Motor neuron (in vitro differentiated cells): ENCODE measurements at regions not wholly inside any gene's neighbourhood (a gene's known extent, or its start where the extent isn't known, plus 50 kb on each side); places are given as distances from the start of the nearest gene placed in this dataset.

Source experiments
- ATAC-seq, 8 experiments: fragments of 200-7000 bp; cut with Tn5 transposase; replicated peaks in 6 of 8; 2 replicates each; pipeline ENCODE4 v1.8.0; 2021; ENCODE audit warnings: mild to moderate bottlenecking in 8 of 8, moderate library complexity in 8 of 8
- H3K27ac ChIP-seq, 2 donors: fragments of 250-450 bp; sonication (Bioruptor Pico); 2 replicates each; pipeline ENCODE4 v1.9.0; 2021; ENCODE audit warnings: antibody characterized with exemption in 2 of 2, mild to moderate bottlenecking in 2 of 2, moderate library complexity in 1 of 2
- H3K4me1 ChIP-seq, 2 donors: fragments of 250-450 bp; sonication (Bioruptor Pico); replicated peaks in 1 of 2; 2 replicates each; pipeline ENCODE4 v1.6.1; 2021; ENCODE audit warnings: antibody characterized with exemption in 2 of 2, mild to moderate bottlenecking in 2 of 2, moderate library complexity in 1 of 2
- H3K4me3 ChIP-seq, 5 donors: fragments of 250-450 bp; sonication (Bioruptor Pico); 2 replicates each; pipeline ENCODE4 v1.9.0; 2021; ENCODE audit warnings: antibody characterized with exemption in 5 of 5, mild to moderate bottlenecking in 5 of 5, moderate library complexity in 4 of 5
- WGBS, 10 experiments: fragments of 450-650 bp; shearing (Covaris generic); methylation state at CpG; one replicate each; pipeline ENCODE4 v1.0.0; 2022; 5-methylcytosine and 5-hydroxymethylcytosine counted together
- in situ Hi-C, 9 experiments: fragments of 400-800 bp; cut with MboI; loops; one replicate each; pipeline ENCODE4 v1.15.0; 2021; ENCODE audit warnings: low sequenced_read_pairs in 9 of 9, low pct_unique_long_range_greater_than_20kb in 2 of 9; ENCODE audit not compliant: unreplicated experiment in 9 of 9

GRCh38 chr6:155936127-155936526 is 480.5 kb upstream of the NOX3 start:
- WGBS, 10 experiments, result 29 to 95% (median 82%) methylated on average over 1 to 5 of the region's 5 CpGs
- in situ Hi-C loops, result loop anchor here in 1 of 9 experiments (25.0 kb wide), 1 partner anchor 599 kb away; no protein-coding TSS in a partner anchor
- peak in 1 of 8 experiments; percentile 54 for ATAC-seq
- peaks cover 4 to 9% of the 10 kb centered on the region in 2 donors for H3K4me1 ChIP-seq
- H3K4me3 ChIP-seq, result no peak overlapping the region
- no peak overlapping the region for H3K27ac ChIP-seq

GRCh38 chr6:155916846-155917624 is 461.4 kb upstream of the NOX3 start:
- Histone ChIP-seq H3K4me1 (no peaks in the 10 kb centered on the region), H3K4me3 (no peak overlapping the region), H3K27ac (no peak overlapping the region)
- in situ Hi-C loops, result no loop called here
- no peak for ATAC-seq
- WGBS, 10 experiments, result 17 to 89% (median 76%) methylated on average over 1 to 2 of the region's 2 CpGs

GRCh38 chr6:155915651-155916050 is 460.0 kb upstream of the NOX3 start:
- H3K4me3 ChIP-seq, result no peak overlapping the region
- H3K4me1 ChIP-seq, result no peaks in the 10 kb centered on the region
- ATAC-seq, result no peak
- no peak overlapping the region for H3K27ac ChIP-seq
- 0 to 71% (median 33%) methylated on average over 1 of the region's 1 CpG; no CpG with 5 or more reads in 1 of the 10 experiments for WGBS, 10 experiments
- in situ Hi-C loops, result no loop called here

- ATAC-seq, result no peak
- in situ Hi-C loops, result no loop called here
- Histone ChIP-seq H3K4me1 (no peaks in the 10 kb centered on the region), H3K4me3 (no peak overlapping the region), H3K27ac (no peak overlapping the region)
- WGBS, 10 experiments, result 60 to 100% (median 91%) methylated on average over 1 to 8 of the region's 8 CpGs
These were observed 458.2 kb upstream of the NOX3 start for GRCh38 chr6:155913816-155914215.

GRCh38 chr6:155909710-155910109 is 454.1 kb upstream of the NOX3 start:
- 20 to 100% (median 69%) methylated on average over 1 to 2 of the region's 2 CpGs; no CpG with 5 or more reads in 1 of the 10 experiments for WGBS, 10 experiments
- H3K4me3 ChIP-seq, result no peak overlapping the region
- ATAC-seq, result no peak
- no peak overlapping the region for H3K27ac ChIP-seq
- in situ Hi-C loops, result no loop called here
- no peaks in the 10 kb centered on the region for H3K4me1 ChIP-seq

GRCh38 chr6:155895641-155896040 is 440.0 kb upstream of the NOX3 start:
- no peak for ATAC-seq
- WGBS, 10 experiments, result 22 to 100% (median 81%) methylated on average over 1 to 3 of the region's 3 CpGs
- in situ Hi-C loops, result no loop called here
- no peaks in the 10 kb centered on the region for H3K4me1 ChIP-seq
- no peak overlapping the region for H3K4me3 ChIP-seq
- H3K27ac ChIP-seq, result no peak overlapping the region

GRCh38 chr6:155894758-155895157 is 439.1 kb upstream of the NOX3 start:
- H3K27ac ChIP-seq, result no peak overlapping the region
- 0 to 90% (median 53%) methylated on average over 1 to 4 of the region's 5 CpGs; no CpG with 5 or more reads in 4 of the 10 experiments for WGBS, 10 experiments
- ATAC-seq, result no peak
- no peak overlapping the region for H3K4me3 ChIP-seq
- in situ Hi-C loops, result no loop called here
- H3K4me1 ChIP-seq, result no peaks in the 10 kb centered on the region

- ATAC-seq, result no peak
- WGBS, 10 experiments, result 21 to 100% (median 47%) methylated on average over 2 to 4 of the region's 4 CpGs; no CpG with 5 or more reads in 4 of the 10 experiments
- no peak overlapping the region for H3K4me3 ChIP-seq
- H3K4me1 ChIP-seq, result peaks cover 0 to 2% of the 10 kb centered on the region in 2 donors
- no peak overlapping the region for H3K27ac ChIP-seq
- in situ Hi-C loops, result no loop called here
These were observed 438.6 kb upstream of the NOX3 start for GRCh38 chr6:155894262-155894661.

- no peak for ATAC-seq
- peaks cover 0 to 3% of the 10 kb centered on the region in 2 donors for H3K4me1 ChIP-seq
- in situ Hi-C loops, result no loop called here
- H3K27ac ChIP-seq, result no peak overlapping the region
- WGBS, 10 experiments, result 22 to 86% (median 69%) methylated on average over 1 to 2 of the region's 2 CpGs; no CpG with 5 or more reads in 1 of the 10 experiments
- no peak overlapping the region for H3K4me3 ChIP-seq
These were observed 434.8 kb upstream of the NOX3 start for GRCh38 chr6:155890409-155890808.

- Histone ChIP-seq H3K4me3 (no peak overlapping the region), H3K27ac (no peak overlapping the region), H3K4me1 (peaks cover 0 to 5% of the 10 kb centered on the region in 2 donors)
- 44 to 100% (median 70%) methylated on average over 1 to 3 of the region's 3 CpGs; no CpG with 5 or more reads in 2 of the 10 experiments for WGBS, 10 experiments
- in situ Hi-C loops, result no loop called here
- ATAC-seq, result no peak
These were observed 433.8 kb upstream of the NOX3 start for GRCh38 chr6:155889410-155889809.

GRCh38 chr6:155887421-155887820 is 431.8 kb upstream of the NOX3 start:
- peak in 1 of 8 experiments; percentile 24 for ATAC-seq
- Histone ChIP-seq H3K4me1 (peaks cover 0 to 7% of the 10 kb centered on the region in 2 donors), H3K27ac (no peak overlapping the region), H3K4me3 (no peak overlapping the region)
- WGBS, 10 experiments, result 34 to 80% (median 63%) methylated on average over 1 to 4 of the region's 4 CpGs; no CpG with 5 or more reads in 6 of the 10 experiments
- in situ Hi-C loops, result no loop called here

GRCh38 chr6:155883741-155884140 is 428.1 kb upstream of the NOX3 start:
- Histone ChIP-seq H3K4me3 (no peak overlapping the region), H3K4me1 (peaks cover 0 to 4% of the 10 kb centered on the region in 2 donors), H3K27ac (no peak overlapping the region)
- 0 to 91% (median 65%) methylated on average over 2 to 3 of the region's 3 CpGs; no CpG with 5 or more reads in 1 of the 10 experiments for WGBS, 10 experiments
- peak in 2 of 8 experiments; percentile 5 to 8 for ATAC-seq
- in situ Hi-C loops, result no loop called here

- H3K4me1 ChIP-seq, result peaks cover 0 to 4% of the 10 kb centered on the region in 2 donors
- ATAC-seq, result peak in 3 of 8 experiments; percentile 11 to 15 (median 12)
- in situ Hi-C loops, result no loop called here
- H3K4me3 ChIP-seq, result no peak overlapping the region
- H3K27ac ChIP-seq, result no peak overlapping the region
These were observed 427.7 kb upstream of the NOX3 start for GRCh38 chr6:155883334-155883731.
